Keratinocyte (primary cell): ENCODE measurements at regions not wholly inside any gene's neighbourhood (a gene's known extent, or its start where the extent isn't known, plus 50 kb on each side); places are given as distances from the start of the nearest gene placed in this dataset.

Experiments used
- DNase-seq: peaks from one replicate; pipeline ENCODE4 v3.0.0-alpha.2; 2011; ENCODE audit warnings: low read depth, missing footprints, low spot score
- FAIRE-seq: peaks from 2 replicates; lab custom pipeline; 2011; peaks lifted over from hg19 to GRCh38; lab: Jason Lieb, UNC
- H2AFZ ChIP-seq: 2 replicates; pipeline ENCODE4 v1.6.0; 2012; ENCODE audit warnings: low read length, control low read depth, inconsistent platforms; ENCODE audit not compliant: control insufficient read depth
- H3K27ac ChIP-seq: 2 replicates; pipeline ENCODE4 v1.5.1; 2011; ENCODE audit warnings: low read length; ENCODE audit not compliant: control insufficient read depth, insufficient read depth
- H3K27me3 ChIP-seq: 3 replicates; pipeline ENCODE4 v1.6.0; 2011; ENCODE audit warnings: low read length; ENCODE audit not compliant: control insufficient read depth, insufficient read depth; ENCODE audit errors: extremely low read depth
- H3K36me3 ChIP-seq, 2 experiments: 2 replicates in 1 of 2; 3 replicates in 1 of 2; pipeline ENCODE4 v1.5.1; 2011; ENCODE audit warnings: low read length in 2 of 2, mild to moderate bottlenecking in 1 of 2; ENCODE audit not compliant: control insufficient read depth in 2 of 2, insufficient read depth in 2 of 2; ENCODE audit errors: extremely low read depth in 1 of 2
- H3K4me1 ChIP-seq: 3 replicates; pipeline ENCODE4 v1.5.1; 2011; ENCODE audit warnings: low read length; ENCODE audit not compliant: control insufficient read depth, insufficient read depth; ENCODE audit errors: extremely low read depth
- H3K4me2 ChIP-seq: 3 replicates; pipeline ENCODE4 v1.6.0; 2011; ENCODE audit warnings: low read depth, low read length; ENCODE audit not compliant: control insufficient read depth, insufficient read depth; ENCODE audit errors: extremely low read depth
- H3K4me3 ChIP-seq, 3 experiments: fragments of 200-600 bp in 1 of 3; sonication (generic) in 1 of 3; 2 replicates in 2 of 3; 3 replicates in 1 of 3; pipeline ENCODE4 v1.5.1; 2011 to 2016; ENCODE audit warnings: low read length in 3 of 3, mild to moderate bottlenecking in 3 of 3, control low read depth in 2 of 3, inconsistent platforms in 1 of 3, low read depth in 1 of 3, mixed read lengths in 1 of 3, mixed run types in 1 of 3, moderate library complexity in 1 of 3; ENCODE audit not compliant: control insufficient read depth in 2 of 3, insufficient read depth in 2 of 3; ENCODE audit errors: extremely low read depth in 1 of 3
- H3K79me2 ChIP-seq: 2 replicates; pipeline ENCODE4 v1.6.0; 2012; ENCODE audit warnings: low read length; ENCODE audit not compliant: control insufficient read depth, insufficient read depth
- H3K9ac ChIP-seq: 3 replicates; pipeline ENCODE4 v1.6.0; 2011; ENCODE audit warnings: low read length; ENCODE audit not compliant: control insufficient read depth, insufficient read depth; ENCODE audit errors: extremely low read depth
- H3K9me1 ChIP-seq: 3 replicates; pipeline ENCODE4 v1.6.0; 2011; ENCODE audit warnings: low read length; ENCODE audit not compliant: control insufficient read depth, insufficient read depth; ENCODE audit errors: extremely low read depth
- H3K9me3 ChIP-seq: 2 replicates; pipeline ENCODE4 v1.5.1; 2012; ENCODE audit warnings: low read depth, low read length; ENCODE audit not compliant: control insufficient read depth
- H4K20me1 ChIP-seq: 3 replicates; pipeline ENCODE4 v1.6.0; 2011; ENCODE audit warnings: low read length; ENCODE audit not compliant: control insufficient read depth, insufficient read depth; ENCODE audit errors: extremely low read depth
- CTCF ChIP-seq, 3 experiments: IDR thresholded peaks in 1 of 3; conservative IDR thresholded peaks in 1 of 3; optimal IDR thresholded peaks in 1 of 3; 2 replicates in 2 of 3; 3 replicates in 1 of 3; pipeline versions ENCODE3 to v1.5.1; 2011; ENCODE audit warnings: low read length in 3 of 3, mild to moderate bottlenecking in 3 of 3, moderate library complexity in 2 of 3, control low read depth in 1 of 3, inconsistent platforms in 1 of 3; ENCODE audit not compliant: insufficient read depth in 2 of 3; ENCODE audit errors: extremely low read depth in 1 of 3
- EZH2 ChIP-seq: IDR thresholded peaks from one replicate; pipeline ENCODE4 v1.6.1; 2012; ENCODE audit warnings: inconsistent platforms, mild to moderate bottlenecking, low read length, moderate library complexity
- dilution Hi-C: fragments of 300-500 bp; cut with MboI; formaldehyde crosslinking; loops from one replicate; pipeline ENCODE4 v1.7.0; 2020; ENCODE audit warnings: low sequenced_read_pairs; ENCODE audit not compliant: extremely low pct_ligation_motif_present

- FAIRE-seq (no peak), DNase-seq (no peak)
- Histone ChIP-seq H3K9me1 (no peaks in the 10 kb centered on the region), H3K79me2 (no peaks in the 10 kb centered on the region), H3K36me3 (no peaks in the 10 kb centered on the region), H3K27ac (no peak overlapping the region), H3K4me2 (no peak overlapping the region), H3K4me3 (no peak overlapping the region), H3K9ac (no peak overlapping the region), H3K27me3 (no peaks in the 10 kb centered on the region), H3K9me3 (no peaks in the 10 kb centered on the region), H2AFZ (no peak overlapping the region), H3K4me1 (no peaks in the 10 kb centered on the region), H4K20me1 (no peaks in the 10 kb centered on the region)
- dilution Hi-C loops = no loop called here
- TF ChIP-seq CTCF (optimal IDR thresholded peaks at IDR 0.05 in 1 of 3, IDR thresholded peaks at IDR 0.05 in 1 of 3, conservative IDR thresholded peaks at IDR 0.05 in 1 of 3; ENCODE audit: extremely low read depth in 1 of 3, insufficient read depth in 2 of 3, low read length in 3 of 3) = no peak
- no peak for TF ChIP-seq EZH2
Measured at GRCh38 chr4:45883421-45883820, 240.4 kb downstream of the GABRG1 start.

GRCh38 chr4:45876235-45876890, 247.5 kb downstream of the GABRG1 start:
- no peak for TF ChIP-seq CTCF (optimal IDR thresholded peaks at IDR 0.05 in 1 of 3, IDR thresholded peaks at IDR 0.05 in 1 of 3, conservative IDR thresholded peaks at IDR 0.05 in 1 of 3; ENCODE audit: extremely low read depth in 1 of 3, insufficient read depth in 2 of 3, low read length in 3 of 3)
- no peak overlapping the region for H3K4me2 ChIP-seq
- no peak overlapping the region for H2AFZ ChIP-seq
- no peaks in the 10 kb centered on the region for H4K20me1 ChIP-seq
- H3K27ac ChIP-seq = no peak overlapping the region
- no peaks in the 10 kb centered on the region for H3K9me1 ChIP-seq
- dilution Hi-C loops = no loop called here
- H3K4me3 ChIP-seq = no peak overlapping the region
- no peaks in the 10 kb centered on the region for H3K27me3 ChIP-seq
- H3K9me3 ChIP-seq = no peaks in the 10 kb centered on the region
- no peak for FAIRE-seq
- H3K4me1 ChIP-seq = no peaks in the 10 kb centered on the region
- H3K9ac ChIP-seq = no peak overlapping the region
- no peaks in the 10 kb centered on the region for H3K79me2 ChIP-seq
- no peaks in the 10 kb centered on the region for H3K36me3 ChIP-seq
- DNase-seq = no peak
